ENCODE measurements at regions not wholly inside any gene's neighbourhood (a gene's known extent, or its start where the extent isn't known, plus 50 kb on each side); places are given as distances from the start of the nearest gene placed in this dataset.
A peak's percentile ranks its signal among the peaks of the same experiment; 100 is the strongest.
"Not testable (repeated sequence)": the region's sequence is repeated elsewhere in the genome, so short reads cannot be mapped to it uniquely, and the experiment has no call there.

- no peak for DNase-seq
Measured at GRCh38 chr20:6298049-6298448, 175.2 kb upstream of the FERMT1 start.

- no peak for DNase-seq
Measured at GRCh38 chr20:6295867-6296256, 173.0 kb upstream of the FERMT1 start.

- peak in 1 of 2 experiments; percentile 5 for DNase-seq
Measured at GRCh38 chr20:6295127-6295866, 172.5 kb upstream of the FERMT1 start.

GRCh38 chr20:6287471-6287870 is 164.6 kb upstream of the FERMT1 start:
- DNase-seq = no peak

GRCh38 chr20:6282642-6283041 is 159.8 kb upstream of the FERMT1 start:
- DNase-seq = no peak

- DNase-seq = no peak
Measured at GRCh38 chr20:6277661-6278240, 154.9 kb upstream of the FERMT1 start.

GRCh38 chr20:6270404-6270803 is 147.6 kb upstream of the FERMT1 start:
- DNase-seq = not testable (repeated sequence)

- DNase-seq = peak in 1 of 2 experiments; percentile 21
Measured at GRCh38 chr20:6269168-6269873, 146.5 kb upstream of the FERMT1 start.

GRCh38 chr20:6265204-6265904 is 142.5 kb upstream of the FERMT1 start:
- peak in 1 of 2 experiments; percentile 63 for DNase-seq

GRCh38 chr20:6253396-6253795 is 130.6 kb upstream of the FERMT1 start:
- DNase-seq = no peak

- DNase-seq = no peak
Measured at GRCh38 chr20:6245436-6245835, 122.6 kb upstream of the FERMT1 start.

- DNase-seq = no peak
Measured at GRCh38 chr20:6241591-6241990, 118.8 kb upstream of the FERMT1 start.

GRCh38 chr20:6240059-6240458 is 117.2 kb upstream of the FERMT1 start:
- DNase-seq = no peak

GRCh38 chr20:6238421-6238820 is 115.6 kb upstream of the FERMT1 start:
- DNase-seq = no peak

- no peak for DNase-seq
Measured at GRCh38 chr20:6235510-6235909, 112.7 kb upstream of the FERMT1 start.

GRCh38 chr20:6232436-6232835 is 109.6 kb upstream of the FERMT1 start:
- no peak for DNase-seq

GRCh38 chr20:6231556-6231955 is 108.7 kb upstream of the FERMT1 start:
- DNase-seq = no peak

- DNase-seq = no peak
Measured at GRCh38 chr20:6228302-6228843, 105.5 kb upstream of the FERMT1 start.

GRCh38 chr20:6213311-6213710 is 90.5 kb upstream of the FERMT1 start:
- no peak for DNase-seq

GRCh38 chr20:6212903-6213302 is 90.1 kb upstream of the FERMT1 start:
- DNase-seq = no peak

- no peak for DNase-seq
Measured at GRCh38 chr20:6209093-6209492, 86.3 kb upstream of the FERMT1 start.

GRCh38 chr20:6200092-6200491 is 77.3 kb upstream of the FERMT1 start:
- DNase-seq = no peak

- peak in 1 of 2 experiments; percentile 52 for DNase-seq
Measured at GRCh38 chr20:6185268-6185667, 62.4 kb upstream of the FERMT1 start.
